GM23338 (cell line): ENCODE measurements at regions not wholly inside any gene's neighbourhood (a gene's known extent, or its start where the extent isn't known, plus 50 kb on each side); places are given as distances from the start of the nearest gene placed in this dataset.

Source experiments
- ATAC-seq: fragments of 200-7000 bp; cut with Tn5 transposase; 3 replicates; pipeline ENCODE4 v1.9.1; 2020
- DNase-seq: peaks from one replicate; pipeline ENCODE4 v3.0.0-alpha.2; 2015; ENCODE audit warnings: low spot score
- H2AFZ ChIP-seq: fragments of 200-600 bp; sonication (generic); 2 replicates; pipeline ENCODE4 v1.8.0; 2016; ENCODE audit warnings: antibody characterized with exemption, mild to moderate bottlenecking, moderate library complexity
- H3F3A ChIP-seq: fragments of 200-600 bp; sonication (generic); replicated peaks from 2 replicates; pipeline ENCODE4 v1.8.0; 2017; ENCODE audit warnings: antibody characterized with exemption, mixed run types, low read depth
- H3K27ac ChIP-seq: fragments of 200-600 bp; sonication (generic); 2 replicates; pipeline ENCODE4 v1.6.1; 2016; ENCODE audit warnings: low read depth
- H3K27me3 ChIP-seq: fragments of 200-600 bp; sonication (generic); 2 replicates; pipeline ENCODE4 v1.8.0; 2016; ENCODE audit warnings: mild to moderate bottlenecking, mixed run types, moderate library complexity; ENCODE audit not compliant: insufficient read depth
- H3K36me3 ChIP-seq: fragments of 200-600 bp; sonication (generic); 2 replicates; pipeline ENCODE4 v1.8.0; 2016; ENCODE audit warnings: mild to moderate bottlenecking; ENCODE audit not compliant: insufficient read depth
- H3K4me1 ChIP-seq: fragments of 200-600 bp; sonication (generic); 2 replicates; pipeline ENCODE4 v1.8.0; 2016; ENCODE audit warnings: mild to moderate bottlenecking, moderate library complexity; ENCODE audit not compliant: insufficient read depth
- H3K4me2 ChIP-seq: fragments of 200-600 bp; sonication (generic); 2 replicates; pipeline ENCODE4 v1.7.1; 2017; ENCODE audit warnings: mixed run types
- H3K4me3 ChIP-seq: fragments of 200-600 bp; sonication (generic); 2 replicates; pipeline ENCODE4 v1.6.1; 2016; ENCODE audit warnings: mixed run types
- H3K79me2 ChIP-seq: fragments of 200-600 bp; sonication (generic); replicated peaks from 2 replicates; pipeline ENCODE4 v1.8.0; 2017; ENCODE audit warnings: mild to moderate bottlenecking; ENCODE audit not compliant: insufficient read depth
- H3K9me2 ChIP-seq: fragments of 200-600 bp; sonication (generic); 2 replicates; pipeline ENCODE4 v1.8.0; 2017; ENCODE audit not compliant: insufficient read depth
- H4K20me1 ChIP-seq: fragments of 200-600 bp; sonication (generic); replicated peaks from 2 replicates; pipeline ENCODE4 v1.8.0; 2017; ENCODE audit warnings: mild to moderate bottlenecking; ENCODE audit not compliant: insufficient read depth
- H3K27ac Mint-ChIP-seq: 2 replicates; pipeline ENCODE4 v1.8.0; 2020; ENCODE audit warnings: inconsistent platforms, mild to moderate bottlenecking, moderate library complexity, mixed read lengths
- H3K27me3 Mint-ChIP-seq: 3 replicates; pipeline ENCODE4 v1.8.0; 2022; ENCODE audit warnings: low read depth, mild to moderate bottlenecking, moderate library complexity, mixed read lengths, inconsistent platforms; ENCODE audit not compliant: insufficient read depth, poor library complexity
- H3K36me3 Mint-ChIP-seq: 3 replicates; pipeline ENCODE4 v1.8.0; 2021; ENCODE audit warnings: low read depth, mild to moderate bottlenecking, inconsistent platforms, moderate library complexity, mixed read lengths
- H3K4me1 Mint-ChIP-seq: 3 replicates; pipeline ENCODE4 v1.8.0; 2020; ENCODE audit warnings: mild to moderate bottlenecking, inconsistent platforms, mixed read lengths
- H3K4me3 Mint-ChIP-seq: 3 replicates; pipeline ENCODE4 v1.8.0; 2021; ENCODE audit warnings: moderate library complexity, mild to moderate bottlenecking, inconsistent platforms, mixed read lengths
- H3K9me3 Mint-ChIP-seq: 3 replicates; pipeline ENCODE4 v1.8.0; 2020; ENCODE audit warnings: moderate library complexity, mild to moderate bottlenecking, inconsistent platforms, mixed read lengths
- CREB1 ChIP-seq: fragments of 250-450 bp; sonication (Bioruptor Pico); IDR thresholded peaks from 2 replicates; pipeline ENCODE4 v1.5.0; 2020; ENCODE audit warnings: low read depth, mild to moderate bottlenecking, moderate library complexity
- CTCF ChIP-seq, 2 experiments: fragments of 200-600 bp in 1 of 2; sonication (generic) in 1 of 2; conservative IDR thresholded peaks; 2 replicates each; pipeline versions ENCODE4 v1.5.1 to v1.6.1; 2016 to 2017; ENCODE audit warnings: antibody characterized with exemption in 2 of 2, low read depth in 2 of 2, mild to moderate bottlenecking in 2 of 2, moderate library complexity in 1 of 2
- EZH2phosphoT487 ChIP-seq: fragments of 200-600 bp; sonication (generic); IDR thresholded peaks from one replicate; pipeline ENCODE4 v1.8.1; 2018; ENCODE audit warnings: antibody characterized with exemption; ENCODE audit not compliant: unreplicated experiment
- NANOG ChIP-seq: IDR thresholded peaks from 2 replicates; pipeline ENCODE4 v1.6.1; 2016; ENCODE audit warnings: antibody characterized with exemption, borderline replicate concordance
- REST ChIP-seq: IDR thresholded peaks from one replicate; pipeline ENCODE4 v1.6.1; 2018; ENCODE audit warnings: antibody characterized with exemption; ENCODE audit not compliant: unreplicated experiment
- STAT1 ChIP-seq: IDR thresholded peaks from one replicate; pipeline ENCODE4 v1.6.1; 2016; ENCODE audit warnings: antibody characterized with exemption; ENCODE audit not compliant: unreplicated experiment
- ZNF462 ChIP-seq: fragments of 250-450 bp; sonication (Bioruptor Pico); IDR thresholded peaks from 2 replicates; pipeline ENCODE4 v1.5.0; 2020; ENCODE audit warnings: mild to moderate bottlenecking, moderate library complexity

- H3K4me1 ChIP-seq = no peaks in the 10 kb centered on the region
- no peak for DNase-seq
- Mint-ChIP-seq H3K27ac (no peak overlapping the region), H3K36me3 (no peaks in the 10 kb centered on the region), H3K4me1 (peaks cover 10% of the 10 kb centered on the region; the same call in 2 of the 3 replicates), H3K27me3 (peaks cover 2% of the 10 kb centered on the region), H3K9me3 (no peaks in the 10 kb centered on the region), H3K4me3 (no peak overlapping the region)
- TF ChIP-seq REST (no peak), NANOG (no peak), CTCF (conservative IDR thresholded peaks at IDR 0.05; ENCODE audit: low read depth in 2 of 2) (no peak), STAT1 (no peak)
- H3K9me2 ChIP-seq = no peaks in the 10 kb centered on the region
- no peak overlapping the region for H3K4me2 ChIP-seq
- H3K4me3 ChIP-seq = no peak overlapping the region
- H3K36me3 ChIP-seq = no peaks in the 10 kb centered on the region
- no peaks in the 10 kb centered on the region for H3K27me3 ChIP-seq
- H3K27ac ChIP-seq = no peak overlapping the region
- no peaks in the 10 kb centered on the region for H3F3A ChIP-seq
- H4K20me1 ChIP-seq = no peaks in the 10 kb centered on the region
- no peak for ATAC-seq
- H2AFZ ChIP-seq = no peak overlapping the region
- H3K79me2 ChIP-seq = no peaks in the 10 kb centered on the region
These were observed 808.9 kb upstream of the WWC1 start for GRCh38 chr5:167482555-167482954.

- ATAC-seq (no peak), DNase-seq (no peak)
- no peak overlapping the region for H3K4me2 ChIP-seq
- no peaks in the 10 kb centered on the region for H3K36me3 ChIP-seq
- Mint-ChIP-seq H3K27me3 (no peaks in the 10 kb centered on the region), H3K36me3 (no peaks in the 10 kb centered on the region), H3K4me1 (peaks cover 1% of the 10 kb centered on the region; the same call in 2 of the 3 replicates), H3K27ac (no peak overlapping the region), H3K4me3 (no peak overlapping the region), H3K9me3 (no peaks in the 10 kb centered on the region)
- no peaks in the 10 kb centered on the region for H4K20me1 ChIP-seq
- H3K27me3 ChIP-seq = no peaks in the 10 kb centered on the region
- 0 out of 2 replicates have a peak, but pooled peaks cover 6% of the 10 kb centered on the region for H3K9me2 ChIP-seq
- no peak overlapping the region for H3K4me3 ChIP-seq
- no peaks in the 10 kb centered on the region for H3K79me2 ChIP-seq
- no peaks in the 10 kb centered on the region for H3F3A ChIP-seq
- no peak overlapping the region for H2AFZ ChIP-seq
- no peaks in the 10 kb centered on the region for H3K4me1 ChIP-seq
- H3K27ac ChIP-seq = no peak overlapping the region
- TF ChIP-seq CREB1 (CRISPR knock-in tag) (no peak), ZNF462 (no peak), EZH2phosphoT487 (no peak), CTCF (conservative IDR thresholded peaks at IDR 0.05; ENCODE audit: low read depth in 2 of 2) (no peak)
These were observed 806.2 kb upstream of the WWC1 start for GRCh38 chr5:167485061-167485774.
